ENCODE measurements at regions not wholly inside any gene's neighbourhood (a gene's known extent, or its start where the extent isn't known, plus 50 kb on each side); places are given as distances from the start of the nearest gene placed in this dataset.

DNA sequence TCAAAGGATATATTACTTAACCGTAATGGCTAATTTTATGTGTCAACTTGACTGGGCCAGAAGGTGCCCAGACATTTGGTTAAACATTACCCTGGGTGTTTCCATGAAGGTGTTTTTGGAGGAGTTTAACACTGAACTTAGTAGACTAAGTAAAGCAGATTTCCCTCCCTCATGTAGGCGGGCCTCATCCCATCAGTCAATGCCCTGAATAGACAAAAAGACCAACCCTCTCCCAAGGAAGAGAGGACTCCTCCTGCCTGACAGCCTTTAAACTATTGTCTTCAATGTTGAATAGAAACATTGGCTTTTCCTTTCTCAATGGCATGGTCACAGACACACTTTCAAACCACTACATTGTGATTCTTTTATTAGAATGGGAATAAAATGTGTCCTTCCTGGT is 121.9 kb downstream of the SETD4 start:
- DNase-seq (ENCODE audit: low spot score): no peak

- peak; percentile 96 for DNase-seq (ENCODE audit: low spot score)
These were observed 126.9 kb downstream of the SETD4 start for GRCh38 chr21:35933466-35933865.

GRCh38 chr21:35932232-35932911 is 128.0 kb downstream of the SETD4 start:
- peak; percentile 98 for DNase-seq (ENCODE audit: low spot score)

- no peak for DNase-seq (ENCODE audit: low spot score)
These were observed 130.4 kb downstream of the SETD4 start for GRCh38 chr21:35929901-35930300.

GRCh38 chr21:35927262-35927661 is 133.1 kb downstream of the SETD4 start:
- DNase-seq (ENCODE audit: low spot score): no peak

DNA sequence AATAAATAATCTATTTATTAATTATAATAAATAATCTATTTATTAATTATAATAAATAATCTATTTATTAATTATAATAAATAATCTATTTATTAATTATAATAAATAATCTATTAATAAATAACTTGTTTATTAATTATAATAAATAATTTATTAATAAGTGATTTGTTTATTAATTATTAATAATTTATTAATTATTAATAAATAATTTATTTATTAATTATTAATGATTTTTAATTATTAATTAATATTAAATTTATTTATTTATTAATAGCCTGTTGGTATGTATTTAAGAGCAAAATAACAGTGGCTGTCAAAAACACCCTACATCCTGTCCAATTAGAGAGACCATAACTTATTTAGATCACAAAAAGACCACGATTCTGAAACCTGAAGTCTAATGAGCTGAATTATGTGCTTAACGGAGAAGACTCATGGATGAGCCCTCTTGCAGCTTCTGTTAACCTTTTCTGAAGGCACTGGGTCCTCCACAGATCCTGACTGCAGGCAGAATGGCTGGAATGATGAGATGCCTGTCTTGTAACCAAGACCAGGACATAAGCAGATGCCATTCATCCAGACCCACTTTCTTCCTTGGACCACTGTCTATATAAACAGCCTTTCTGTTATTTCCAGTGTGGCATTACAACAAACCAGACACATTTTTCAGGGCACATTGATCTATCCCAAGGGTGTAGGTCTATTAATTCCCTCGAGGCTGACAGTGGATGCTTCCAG is 134.2 kb downstream of the SETD4 start:
- no peak for DNase-seq (ENCODE audit: low spot score)

DNA sequence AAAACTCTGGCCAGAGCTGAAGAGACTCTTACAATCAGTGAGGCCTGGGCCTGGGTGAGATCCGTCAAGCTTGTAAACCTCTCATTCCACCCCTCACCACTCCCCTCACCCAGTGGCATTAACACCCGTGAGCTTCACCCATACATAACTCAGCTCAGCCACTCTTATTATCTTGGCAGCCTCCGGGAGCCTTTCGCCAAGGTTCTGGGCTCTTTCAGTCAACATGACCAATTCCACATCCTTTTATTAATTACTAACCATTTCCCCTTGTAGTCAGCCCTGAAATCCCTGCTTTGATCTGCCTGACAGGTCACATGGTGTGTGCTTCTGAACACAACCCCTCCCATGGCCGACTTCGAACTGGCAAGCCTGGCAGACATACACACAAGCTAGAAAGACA is 134.8 kb downstream of the SETD4 start:
- peak; percentile 77 for DNase-seq (ENCODE audit: low spot score)

GRCh38 chr21:35924714-35925301 is 135.5 kb downstream of the SETD4 start:
- DNase-seq (ENCODE audit: low spot score): no peak

DNA sequence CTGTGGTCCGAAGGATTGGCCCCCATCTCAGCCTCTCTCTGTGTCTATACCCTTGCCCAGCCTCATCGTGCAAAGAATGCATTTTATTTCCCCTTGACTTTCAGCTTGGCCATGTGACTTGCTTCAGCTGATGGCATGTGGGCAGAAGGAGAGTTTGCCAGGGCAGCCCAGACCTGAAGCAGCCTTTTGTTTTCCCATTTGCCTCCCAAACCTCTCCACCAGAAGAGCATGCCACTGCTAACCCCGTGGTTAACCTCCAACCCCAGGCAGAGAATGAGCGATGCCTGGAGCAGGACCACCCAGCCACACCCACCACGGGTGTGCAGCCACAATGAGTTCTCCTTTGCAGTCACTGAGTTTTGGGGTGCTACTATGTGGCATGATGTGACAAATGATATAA is 136.4 kb downstream of the SETD4 start:
- no peak for DNase-seq (ENCODE audit: low spot score)

GRCh38 chr21:35922618-35923017 is 137.7 kb downstream of the SETD4 start:
- DNase-seq (ENCODE audit: low spot score): no peak

DNA sequence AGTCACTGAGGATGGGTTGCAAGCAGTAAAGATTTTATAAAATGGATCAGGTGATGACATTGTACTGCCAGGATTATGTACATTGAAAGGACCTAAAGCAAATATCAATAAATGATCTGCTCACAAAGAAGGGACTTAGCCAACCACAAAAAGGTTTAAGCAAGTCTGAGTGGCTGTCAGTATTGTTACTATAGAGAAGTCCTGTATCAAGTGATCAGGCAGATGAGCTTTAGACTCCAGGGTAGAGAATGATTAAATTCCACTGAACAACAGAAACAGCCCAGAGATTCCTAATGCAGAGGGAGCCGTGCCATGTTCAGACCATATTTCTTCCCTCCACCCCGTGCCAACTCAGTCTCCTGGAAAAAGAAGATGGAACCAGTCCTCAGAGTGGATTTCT is 138.9 kb downstream of the SETD4 start:
- DNase-seq (ENCODE audit: low spot score): no peak

GRCh38 chr21:35920436-35920835 is 139.9 kb downstream of the SETD4 start:
- no peak for DNase-seq (ENCODE audit: low spot score)

- no peak for DNase-seq (ENCODE audit: low spot score)
These were observed 145.3 kb downstream of the SETD4 start for GRCh38 chr21:35915030-35915429.

DNA sequence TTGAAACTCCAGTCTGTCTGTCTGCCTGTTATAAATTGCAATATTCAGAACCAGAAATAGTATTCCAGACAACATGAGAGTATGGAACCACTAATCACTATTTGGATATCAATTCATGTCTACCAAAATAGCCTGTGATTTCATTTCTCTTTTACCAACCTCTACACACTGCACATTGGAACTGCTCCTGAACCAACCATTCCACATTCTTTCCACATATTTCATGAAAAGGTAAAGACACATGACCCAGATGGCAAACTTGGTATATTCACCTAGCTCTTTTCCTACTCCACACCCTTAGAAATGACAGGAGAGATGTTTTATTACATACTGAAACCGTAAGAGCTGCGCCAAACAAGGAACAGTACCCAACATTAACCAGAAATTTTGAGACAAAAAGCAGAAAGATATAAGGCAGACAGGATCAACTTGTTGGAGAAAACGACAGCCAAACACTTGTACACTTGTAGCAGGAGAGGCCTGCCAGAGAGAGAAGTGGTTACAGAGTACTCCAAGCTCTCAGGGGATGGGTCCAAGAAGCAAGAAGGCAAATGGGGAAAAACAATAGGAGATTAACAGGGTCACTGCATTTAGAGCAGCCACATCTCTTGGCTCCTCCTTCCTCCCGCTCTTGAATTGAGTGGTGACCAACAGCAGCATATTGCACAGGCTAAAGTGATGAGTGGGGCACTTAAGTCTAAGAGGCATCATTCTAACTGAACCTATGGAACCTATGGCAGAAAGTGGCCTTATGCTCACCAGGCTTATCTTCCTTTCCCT is 148.7 kb downstream of the SETD4 start:
- DNase-seq (ENCODE audit: low spot score): peak; percentile 39

GRCh38 chr21:35909456-35910223 is 150.7 kb downstream of the SETD4 start:
- peak; percentile 12 for DNase-seq (ENCODE audit: low spot score)

DNA sequence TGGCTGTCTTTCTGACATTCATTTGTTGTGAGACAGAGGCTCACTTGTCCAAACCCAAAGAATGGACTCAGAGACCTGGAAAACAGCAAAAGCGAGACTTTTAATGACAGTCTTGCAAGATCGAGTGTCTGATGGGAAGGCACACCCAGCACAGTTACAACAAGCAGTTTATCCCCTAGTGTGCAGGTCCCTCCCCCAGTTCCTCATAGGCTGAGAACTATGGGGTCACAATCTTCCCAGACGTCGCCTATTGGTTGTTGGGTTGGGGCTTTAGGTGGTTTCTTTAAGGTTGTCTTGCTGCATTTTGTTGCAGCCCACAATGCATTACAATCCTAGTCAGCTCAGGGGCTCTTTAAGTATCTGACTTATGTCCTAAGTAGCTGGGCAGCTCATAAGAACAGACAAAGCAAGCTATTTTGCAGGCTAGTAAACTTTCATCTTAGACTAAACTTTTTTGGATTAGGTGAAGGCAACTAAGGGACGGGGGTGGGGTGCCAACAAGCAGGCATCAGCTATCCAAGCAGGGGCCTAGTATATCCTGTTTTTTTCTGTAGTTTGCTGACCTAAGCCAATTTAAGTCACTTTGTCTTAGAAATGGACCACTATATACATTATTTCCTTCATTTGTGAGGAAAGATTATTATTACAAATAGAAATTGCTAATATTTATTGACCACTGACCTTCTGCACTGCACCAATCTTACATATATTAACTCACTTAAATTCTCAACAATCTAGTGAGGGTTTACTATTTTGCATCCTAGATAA is 151.8 kb downstream of the SETD4 start:
- DNase-seq (ENCODE audit: low spot score): peak; percentile 12

GRCh38 chr21:35906586-35906985 is 153.7 kb downstream of the SETD4 start:
- no peak for DNase-seq (ENCODE audit: low spot score)

GRCh38 chr21:35905963-35906345 is 154.4 kb downstream of the SETD4 start:
- no peak for DNase-seq (ENCODE audit: low spot score)

GRCh38 chr21:35905096-35905962 is 155.0 kb downstream of the SETD4 start:
- no peak for DNase-seq (ENCODE audit: low spot score)

GRCh38 chr21:35900539-35900938 is 159.8 kb downstream of the SETD4 start:
- no peak for DNase-seq (ENCODE audit: low spot score)
